B cell (primary cell): ENCODE measurements at regions not wholly inside any gene's neighbourhood (a gene's known extent, or its start where the extent isn't known, plus 50 kb on each side); places are given as distances from the start of the nearest gene placed in this dataset.

ENCODE experiments used
- ATAC-seq: fragments of 200-7000 bp; cut with Tn5 transposase; one replicate; pipeline ENCODE4 v1.10.0; 2021; ENCODE audit warnings: low read depth, mild to moderate bottlenecking, moderate number of reproducible peaks, moderate library complexity
- CTCF ChIA-PET: fragments of 350-600 bp; sonication (Branson Sonifier 250); formaldehyde crosslinking; loops from one replicate; lab custom pipeline; 2021; ENCODE audit warnings: antibody characterized with exemption, inconsistent platforms; lab: Charles Lee
- POLR2A ChIA-PET: fragments of 350-600 bp; sonication (Branson Sonifier 250); formaldehyde crosslinking; loops from one replicate; lab custom pipeline; 2021; ENCODE audit warnings: antibody characterized with exemption; lab: Charles Lee
- DNase-seq: peaks from one replicate; pipeline ENCODE4 v3.0.0; 2013
- H2AFZ ChIP-seq: 2 replicates; pipeline ENCODE4 v1.6.1; 2012; ENCODE audit warnings: mild to moderate bottlenecking, low read depth, low read length; ENCODE audit not compliant: insufficient read depth, poor library complexity, severe bottlenecking
- H3K27ac ChIP-seq, 2 donors: 1 replicate in 1 of 2; 2 replicates in 1 of 2; pipeline ENCODE4 v1.5.1; 2012 to 2013; ENCODE audit warnings: low read length in 2 of 2, mild to moderate bottlenecking in 2 of 2, moderate library complexity in 1 of 2
- H3K27me3 ChIP-seq, 4 experiments: fragments of 200-600 bp in 1 of 4; sonication (generic) in 1 of 4; replicated peaks in 1 of 4; 1 replicate in 2 of 4; 2 replicates in 2 of 4; pipeline versions ENCODE4 v1.6.1 to v1.7.0; 2013 to 2016; ENCODE audit warnings: low read length in 3 of 4, mild to moderate bottlenecking in 2 of 4, mixed read lengths in 1 of 4, moderate library complexity in 1 of 4; ENCODE audit not compliant: insufficient read depth in 4 of 4, control insufficient read depth in 3 of 4; ENCODE audit errors: control extremely low read depth in 1 of 4
- H3K36me3 ChIP-seq, 2 experiments: replicated peaks in 1 of 2; 1 replicate in 1 of 2; 2 replicates in 1 of 2; pipeline versions ENCODE4 v1.6.1 to v1.7.1; 2013; ENCODE audit warnings: low read length in 1 of 2; ENCODE audit not compliant: insufficient read depth in 2 of 2, control insufficient read depth in 1 of 2; ENCODE audit errors: control extremely low read depth in 1 of 2, extremely low read depth in 1 of 2
- H3K4me1 ChIP-seq, 2 donors: fragments of 200-600 bp in 1 of 2; sonication (generic) in 1 of 2; 1 replicate in 1 of 2; 2 replicates in 1 of 2; pipeline versions ENCODE4 v1.5.1 to v1.6.1; 2013 to 2017; ENCODE audit warnings: low read length in 2 of 2; ENCODE audit not compliant: control insufficient read depth in 2 of 2, insufficient read depth in 2 of 2
- H3K4me2 ChIP-seq: replicated peaks from 2 replicates; pipeline ENCODE3; 2012; ENCODE audit warnings: mild to moderate bottlenecking, low read depth, low read length; ENCODE audit not compliant: poor library complexity, severe bottlenecking
- H3K4me3 ChIP-seq, 5 experiments: fragments of 200-600 bp in 1 of 5; sonication (generic) in 1 of 5; 1 replicate in 3 of 5; 2 replicates in 2 of 5; pipeline versions ENCODE4 v1.5.1 to v1.7.0; 2011 to 2016; ENCODE audit warnings: low read length in 4 of 5, mild to moderate bottlenecking in 4 of 5, low read depth in 2 of 5, control low read depth in 1 of 5, moderate library complexity in 1 of 5; ENCODE audit not compliant: insufficient read depth in 1 of 5; ENCODE audit errors: control extremely low read depth in 1 of 5, extremely low read depth in 1 of 5
- H3K79me2 ChIP-seq: fragments of 200-600 bp; sonication (generic); one replicate; pipeline ENCODE4 v1.6.0; 2016; ENCODE audit warnings: low read length; ENCODE audit not compliant: control insufficient read depth, insufficient read depth
- H3K9ac ChIP-seq: fragments of 200-600 bp; sonication (generic); 2 replicates; pipeline ENCODE4 v1.6.1; 2017; ENCODE audit warnings: mild to moderate bottlenecking, low read length, moderate library complexity
- H3K9me3 ChIP-seq, 3 donors: one replicate each; pipeline versions ENCODE4 v1.6.1 to v1.7.1; 2013; ENCODE audit warnings: low read length in 2 of 3; ENCODE audit not compliant: control insufficient read depth in 2 of 3, insufficient read depth in 1 of 3; ENCODE audit errors: control extremely low read depth in 1 of 3
- H4K20me1 ChIP-seq: 2 replicates; pipeline ENCODE4 v1.6.0; 2012; ENCODE audit warnings: mild to moderate bottlenecking, low read length; ENCODE audit not compliant: insufficient read depth, control insufficient read depth, poor library complexity, severe bottlenecking
- H3K27ac Mint-ChIP-seq: one replicate; pipeline ENCODE4 v1.8.0; 2021; ENCODE audit warnings: mixed read lengths
- H3K27me3 Mint-ChIP-seq: one replicate; pipeline ENCODE4 v1.8.0; 2021; ENCODE audit warnings: mixed read lengths
- H3K4me1 Mint-ChIP-seq: one replicate; pipeline ENCODE4 v1.8.0; 2021; ENCODE audit warnings: mixed read lengths
- H3K4me3 Mint-ChIP-seq: one replicate; pipeline ENCODE4 v1.8.0; 2021; ENCODE audit warnings: mixed read lengths
- H3K9me3 Mint-ChIP-seq: one replicate; pipeline ENCODE4 v1.8.0; 2022; ENCODE audit warnings: mixed read lengths; ENCODE audit not compliant: insufficient read depth
- EZH2 ChIP-seq: IDR thresholded peaks from 2 replicates; pipeline ENCODE4 v1.6.1; 2012; ENCODE audit warnings: borderline replicate concordance, low read depth, mild to moderate bottlenecking, moderate library complexity, low read length; ENCODE audit not compliant: insufficient read depth, poor library complexity, severe bottlenecking
- WGBS: methylation state at CpG from one replicate; pipeline ENCODE4 v1.1.5; 2013; ENCODE audit warnings: missing lambda C conversion rate; ENCODE audit not compliant: insufficient coverage; 5-methylcytosine and 5-hydroxymethylcytosine counted together
- intact Hi-C: fragments of 100-400 bp; cut with micrococcal nuclease; formaldehyde crosslinking; loops from one replicate; pipeline ENCODE4 v1.10.0; 2022
- TF ChIP-seq, protein P1 (sequence below): fragments of 200-600 bp; IDR thresholded peaks from one replicate; pipeline ENCODE4 v1.8.0; 2022; ENCODE audit warnings: antibody characterized with exemption, mild to moderate bottlenecking

DNA sequence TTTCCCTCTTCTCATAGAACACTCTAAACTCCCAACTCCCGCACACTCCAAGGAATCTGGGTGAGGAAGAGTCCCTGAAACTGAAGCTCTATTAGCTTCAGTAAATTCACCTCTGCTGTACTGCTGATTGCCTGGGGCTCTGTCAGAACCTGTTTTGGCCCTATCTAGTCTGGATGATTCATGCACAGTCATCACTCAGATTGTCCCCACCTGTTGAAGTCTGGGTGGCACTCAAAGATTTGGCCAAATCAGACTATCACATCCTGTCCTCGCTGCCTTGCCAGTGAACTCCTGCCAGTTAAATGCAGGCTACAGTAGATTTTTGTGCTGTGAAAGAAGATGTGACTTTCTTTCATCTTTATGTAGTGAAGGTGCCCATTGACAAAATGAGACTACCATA, 63.5 kb upstream of the EMCN start:
- intact Hi-C loops: no loop called here
- H3K4me3 ChIP-seq: no peak overlapping the region
- Mint-ChIP-seq H3K4me1 (no peaks in the 10 kb centered on the region), H3K27ac (no peak overlapping the region), H3K4me3 (no peak overlapping the region), H3K9me3 (no peaks in the 10 kb centered on the region), H3K27me3 (peaks cover 9% of the 10 kb centered on the region)
- H3K4me1 ChIP-seq: no peaks in the 10 kb centered on the region
- no peak overlapping the region for H3K4me2 ChIP-seq
- no peaks in the 10 kb centered on the region for H4K20me1 ChIP-seq
- no peak overlapping the region for H3K9ac ChIP-seq
- H3K36me3 ChIP-seq: no peaks in the 10 kb centered on the region
- ChIA-PET POLR2A (no interaction called here), CTCF (no interaction called here)
- no peak for TF ChIP-seq EZH2
- TF ChIP-seq, protein P1, sequence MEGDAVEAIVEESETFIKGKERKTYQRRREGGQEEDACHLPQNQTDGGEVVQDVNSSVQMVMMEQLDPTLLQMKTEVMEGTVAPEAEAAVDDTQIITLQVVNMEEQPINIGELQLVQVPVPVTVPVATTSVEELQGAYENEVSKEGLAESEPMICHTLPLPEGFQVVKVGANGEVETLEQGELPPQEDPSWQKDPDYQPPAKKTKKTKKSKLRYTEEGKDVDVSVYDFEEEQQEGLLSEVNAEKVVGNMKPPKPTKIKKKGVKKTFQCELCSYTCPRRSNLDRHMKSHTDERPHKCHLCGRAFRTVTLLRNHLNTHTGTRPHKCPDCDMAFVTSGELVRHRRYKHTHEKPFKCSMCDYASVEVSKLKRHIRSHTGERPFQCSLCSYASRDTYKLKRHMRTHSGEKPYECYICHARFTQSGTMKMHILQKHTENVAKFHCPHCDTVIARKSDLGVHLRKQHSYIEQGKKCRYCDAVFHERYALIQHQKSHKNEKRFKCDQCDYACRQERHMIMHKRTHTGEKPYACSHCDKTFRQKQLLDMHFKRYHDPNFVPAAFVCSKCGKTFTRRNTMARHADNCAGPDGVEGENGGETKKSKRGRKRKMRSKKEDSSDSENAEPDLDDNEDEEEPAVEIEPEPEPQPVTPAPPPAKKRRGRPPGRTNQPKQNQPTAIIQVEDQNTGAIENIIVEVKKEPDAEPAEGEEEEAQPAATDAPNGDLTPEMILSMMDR: no peak
- no peak overlapping the region for H3K27ac ChIP-seq
- no peaks in the 10 kb centered on the region for H3K79me2 ChIP-seq
- DNase-seq (no peak), ATAC-seq (no peak)
- H3K9me3 ChIP-seq: no peaks in the 10 kb centered on the region
- 100% methylated on average over 1 of the region's 2 CpGs for WGBS
- no peaks in the 10 kb centered on the region for H3K27me3 ChIP-seq
- no peak overlapping the region for H2AFZ ChIP-seq

DNA sequence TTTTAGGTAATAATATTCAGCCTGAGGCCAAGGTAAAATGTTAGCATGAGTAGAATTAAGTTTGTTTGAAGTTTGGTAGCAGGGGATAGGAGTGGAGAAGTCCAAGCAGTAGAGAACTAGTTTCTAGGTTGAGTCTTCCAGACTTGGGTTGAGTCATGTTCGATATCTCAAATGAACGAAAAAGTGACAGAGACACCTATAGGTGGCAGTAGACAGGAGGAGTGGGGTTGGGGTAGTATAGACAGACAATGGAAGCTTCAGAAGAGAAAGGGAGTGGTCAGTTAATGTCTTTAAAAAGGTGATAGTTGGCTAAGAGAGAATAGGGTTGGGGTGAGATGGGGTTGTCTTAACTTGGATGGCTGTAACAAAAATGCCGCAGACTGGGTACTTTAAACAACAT, 58.7 kb upstream of the EMCN start:
- Histone ChIP-seq H3K79me2 (no peaks in the 10 kb centered on the region), H3K9me3 (no peaks in the 10 kb centered on the region), H3K27ac (no peak overlapping the region), H3K4me1 (no peaks in the 10 kb centered on the region), H3K4me2 (no peak overlapping the region), H2AFZ (no peak overlapping the region), H4K20me1 (no peaks in the 10 kb centered on the region), H3K9ac (no peak overlapping the region), H3K36me3 (no peaks in the 10 kb centered on the region), H3K4me3 (no peak overlapping the region), H3K27me3 (no peaks in the 10 kb centered on the region)
- ChIA-PET CTCF (no interaction called here), POLR2A (no interaction called here)
- TF ChIP-seq, protein P1: no peak
- TF ChIP-seq EZH2: no peak
- no peak overlapping the region for H3K4me3 Mint-ChIP-seq
- no peaks in the 10 kb centered on the region for H3K9me3 Mint-ChIP-seq
- DNase-seq (no peak), ATAC-seq (no peak)
- intact Hi-C loops: no loop called here
- H3K27me3 Mint-ChIP-seq: peaks cover 4% of the 10 kb centered on the region
- H3K4me1 Mint-ChIP-seq: no peaks in the 10 kb centered on the region
- H3K27ac Mint-ChIP-seq: no peak overlapping the region
- WGBS: 97% methylated on average over 2 of the region's 3 CpGs
